Thyroid gland (tissue), 4 donors: ENCODE measurements at regions not wholly inside any gene's neighbourhood (a gene's known extent, or its start where the extent isn't known, plus 50 kb on each side); places are given as distances from the start of the nearest gene placed in this dataset.

Source experiments
- POLR2A ChIP-seq, 2 donors: fragments of 450-650 bp; IDR thresholded peaks; one replicate each; pipeline ENCODE4 v1.6.1; 2017; ENCODE audit warnings: antibody characterized with exemption in 2 of 2, mild to moderate bottlenecking in 2 of 2, moderate library complexity in 1 of 2
- TF ChIP-seq, protein P1 (sequence below), 6 experiments: fragments of 200-600 bp in 3 of 6; fragments of 450-650 bp in 3 of 6; sonication (generic) in 3 of 6; IDR thresholded peaks; one replicate each; pipeline ENCODE4 v1.5.1; 2016 to 2019; ENCODE audit warnings: antibody characterized with exemption in 6 of 6, mild to moderate bottlenecking in 2 of 6, inconsistent platforms in 1 of 6, moderate library complexity in 1 of 6

DNA sequence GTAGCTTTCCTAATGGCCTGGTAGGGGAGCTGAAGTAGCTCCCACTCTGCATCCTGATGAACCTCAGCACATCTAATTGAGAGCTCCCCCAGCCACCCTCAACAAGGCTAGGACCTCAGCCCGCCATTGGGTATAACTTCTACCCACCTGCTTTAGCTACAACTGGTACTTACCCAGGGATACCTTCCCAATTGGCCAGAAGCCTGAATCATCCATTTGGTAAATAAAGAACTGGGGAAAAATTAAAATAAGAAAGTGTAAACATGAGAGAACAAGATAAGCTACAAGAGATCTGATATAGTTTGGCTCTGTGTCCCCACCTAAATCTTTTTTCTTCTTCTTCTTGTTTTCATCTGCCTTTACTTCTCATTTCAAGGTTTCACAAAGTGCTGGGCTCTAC lies 372.0 kb downstream of the CMPK2 start:
- no peak for TF ChIP-seq POLR2A (IDR thresholded peaks at IDR 0.05)
- TF ChIP-seq, protein P1, sequence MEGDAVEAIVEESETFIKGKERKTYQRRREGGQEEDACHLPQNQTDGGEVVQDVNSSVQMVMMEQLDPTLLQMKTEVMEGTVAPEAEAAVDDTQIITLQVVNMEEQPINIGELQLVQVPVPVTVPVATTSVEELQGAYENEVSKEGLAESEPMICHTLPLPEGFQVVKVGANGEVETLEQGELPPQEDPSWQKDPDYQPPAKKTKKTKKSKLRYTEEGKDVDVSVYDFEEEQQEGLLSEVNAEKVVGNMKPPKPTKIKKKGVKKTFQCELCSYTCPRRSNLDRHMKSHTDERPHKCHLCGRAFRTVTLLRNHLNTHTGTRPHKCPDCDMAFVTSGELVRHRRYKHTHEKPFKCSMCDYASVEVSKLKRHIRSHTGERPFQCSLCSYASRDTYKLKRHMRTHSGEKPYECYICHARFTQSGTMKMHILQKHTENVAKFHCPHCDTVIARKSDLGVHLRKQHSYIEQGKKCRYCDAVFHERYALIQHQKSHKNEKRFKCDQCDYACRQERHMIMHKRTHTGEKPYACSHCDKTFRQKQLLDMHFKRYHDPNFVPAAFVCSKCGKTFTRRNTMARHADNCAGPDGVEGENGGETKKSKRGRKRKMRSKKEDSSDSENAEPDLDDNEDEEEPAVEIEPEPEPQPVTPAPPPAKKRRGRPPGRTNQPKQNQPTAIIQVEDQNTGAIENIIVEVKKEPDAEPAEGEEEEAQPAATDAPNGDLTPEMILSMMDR (IDR thresholded peaks at IDR 0.05), result no peak
